Pancreas (tissue), 10 donors: ENCODE measurements at regions not wholly inside any gene's neighbourhood (a gene's known extent, or its start where the extent isn't known, plus 50 kb on each side); places are given as distances from the start of the nearest gene placed in this dataset.

Source experiments
- ATAC-seq, 4 donors: fragments of 200-7000 bp; cut with Tn5 transposase; one replicate each; pipeline versions ENCODE4 v1.8.0 to v1.9.1; 2020; ENCODE audit warnings: mild to moderate bottlenecking in 4 of 4, moderate library complexity in 4 of 4
- DNase-seq, 6 donors: peaks; one replicate each; pipeline ENCODE4 v3.0.0-alpha.2; 2020
- FAIRE-seq: peaks from 2 replicates; lab custom pipeline; 2012; peaks lifted over from hg19 to GRCh38; lab: Jason Lieb, UNC
- H3K27ac ChIP-seq, 4 donors: fragments of 200-600 bp; sonication (generic); 1 replicate in 3 of 4; 2 replicates in 1 of 4; pipeline versions ENCODE4 v1.5.0 to v1.8.0; 2020
- H3K27me3 ChIP-seq, 4 donors: fragments of 200-600 bp; one replicate each; pipeline ENCODE4 v1.8.0; 2021
- H3K36me3 ChIP-seq, 3 donors: fragments of 200-600 bp; sonication (generic) in 1 of 3; one replicate each; pipeline versions ENCODE4 v1.5.0 to v1.8.0; 2020 to 2021
- H3K4me1 ChIP-seq, 3 donors: fragments of 200-600 bp; one replicate each; pipeline ENCODE4 v1.8.0; 2021
- H3K4me3 ChIP-seq, 4 donors: fragments of 200-600 bp; sonication (generic) in 2 of 4; one replicate each; pipeline versions ENCODE4 v1.5.0 to v1.8.0; 2020 to 2021
- H3K9me3 ChIP-seq, 4 donors: fragments of 200-600 bp; one replicate each; pipeline ENCODE4 v1.8.0; 2021
- WGBS, 2 donors: extraction: QIAGEN DNeasy Blood & Tissue Kit; methylation state at CpG; one replicate each; pipeline ENCODE4 v1.1.7; 2013; 5-methylcytosine and 5-hydroxymethylcytosine counted together
- intact Hi-C, 3 donors: fragments of 100-400 bp; cut with DNase I; formaldehyde crosslinking; loops; one replicate each; pipeline versions ENCODE4 v1.11.1 to v1.14.2; 2022
- TF ChIP-seq, protein P1 (sequence below), 4 donors: fragments of 200-600 bp; sonication (generic) in 3 of 4; IDR thresholded peaks; one replicate each; pipeline versions ENCODE4 v1.5.0 to v1.8.0; 2021; ENCODE audit warnings: antibody characterized with exemption in 4 of 4
- donor health status: healthy with polysubstance abuse.
- donor health status: DM: no; HTN: no; CAD: no; lungs with moderate emphysema.
- donor health status: DM: no; HTN: no; CAD: no.
- donor health status: control.
- donor health status: control.
- donor health status: Bipolar disorder and iron deficiency.
- donor health status: DM: yes; HTN: yes; CAD: no.
- donor health status: DM: no; HTN: no; CAD: no.
- donor health status: DM: no; HTN: no; CAD: no.
- donor health status: DM: yes; HTN: yes; CAD: no.

DNA sequence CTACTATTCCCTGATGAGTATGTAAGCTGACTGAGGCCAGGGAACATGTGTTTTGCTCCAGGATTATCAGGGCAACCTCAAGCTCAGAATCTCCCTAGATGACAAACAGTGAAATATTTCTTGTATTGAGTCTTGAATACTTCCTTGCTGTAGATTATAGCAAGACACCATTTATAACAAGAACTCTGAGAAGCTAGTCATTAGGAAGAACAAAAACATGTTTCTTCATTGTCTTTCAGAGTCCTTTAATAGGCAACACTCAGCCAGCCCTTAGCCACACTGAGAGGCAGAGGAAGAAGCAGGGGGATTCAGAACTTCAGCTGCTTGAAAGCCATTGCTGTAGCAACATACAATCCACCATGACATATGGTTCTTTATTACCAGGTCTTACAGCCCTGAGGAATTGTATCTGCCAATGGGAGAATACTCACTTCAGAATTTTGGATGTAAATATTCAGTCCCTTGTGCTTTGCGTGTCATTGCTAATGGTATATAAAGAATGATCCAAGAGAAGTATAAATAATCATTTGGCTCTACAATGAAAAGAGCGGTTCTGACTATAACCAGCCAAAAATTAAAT, 117.5 kb upstream of the NCKAP5 start:
- Histone ChIP-seq H3K4me3 (no peak overlapping the region), H3K4me1 (no peaks in the 10 kb centered on the region), H3K36me3 (no peaks in the 10 kb centered on the region), H3K27me3 (no peaks in the 10 kb centered on the region), H3K27ac (no peak overlapping the region), H3K9me3 (no peaks in the 10 kb centered on the region)
- FAIRE-seq (no peak), DNase-seq (no peak), ATAC-seq (no peak)
- TF ChIP-seq, protein P1, sequence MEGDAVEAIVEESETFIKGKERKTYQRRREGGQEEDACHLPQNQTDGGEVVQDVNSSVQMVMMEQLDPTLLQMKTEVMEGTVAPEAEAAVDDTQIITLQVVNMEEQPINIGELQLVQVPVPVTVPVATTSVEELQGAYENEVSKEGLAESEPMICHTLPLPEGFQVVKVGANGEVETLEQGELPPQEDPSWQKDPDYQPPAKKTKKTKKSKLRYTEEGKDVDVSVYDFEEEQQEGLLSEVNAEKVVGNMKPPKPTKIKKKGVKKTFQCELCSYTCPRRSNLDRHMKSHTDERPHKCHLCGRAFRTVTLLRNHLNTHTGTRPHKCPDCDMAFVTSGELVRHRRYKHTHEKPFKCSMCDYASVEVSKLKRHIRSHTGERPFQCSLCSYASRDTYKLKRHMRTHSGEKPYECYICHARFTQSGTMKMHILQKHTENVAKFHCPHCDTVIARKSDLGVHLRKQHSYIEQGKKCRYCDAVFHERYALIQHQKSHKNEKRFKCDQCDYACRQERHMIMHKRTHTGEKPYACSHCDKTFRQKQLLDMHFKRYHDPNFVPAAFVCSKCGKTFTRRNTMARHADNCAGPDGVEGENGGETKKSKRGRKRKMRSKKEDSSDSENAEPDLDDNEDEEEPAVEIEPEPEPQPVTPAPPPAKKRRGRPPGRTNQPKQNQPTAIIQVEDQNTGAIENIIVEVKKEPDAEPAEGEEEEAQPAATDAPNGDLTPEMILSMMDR (IDR thresholded peaks at IDR 0.05): no peak
- intact Hi-C loops: no loop called here
- WGBS, 2 donors: 80 to 90% methylated on average over 2 of the region's 2 CpGs

DNA sequence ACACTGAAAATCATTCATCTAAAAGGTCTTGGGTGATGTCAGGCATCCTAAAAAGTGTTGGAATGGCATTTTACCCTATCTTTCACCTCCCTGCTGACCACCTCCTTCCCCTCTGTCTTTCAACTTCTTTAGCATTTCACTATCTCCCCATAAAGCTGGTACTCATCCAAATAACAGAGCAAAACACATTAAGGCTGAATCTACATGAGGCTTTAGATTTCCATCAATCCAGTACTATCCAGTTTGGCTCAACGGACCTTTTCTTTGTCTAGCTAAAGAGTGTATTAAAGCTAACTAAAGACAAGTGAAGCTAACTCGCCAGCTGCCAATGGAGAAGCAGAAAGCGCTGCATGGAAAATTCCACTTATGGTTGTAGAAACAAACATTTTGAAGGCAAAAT, 122.5 kb upstream of the NCKAP5 start:
- FAIRE-seq (no peak), ATAC-seq (no peak), DNase-seq (no peak)
- TF ChIP-seq, protein P1 (IDR thresholded peaks at IDR 0.05): no peak
- Histone ChIP-seq H3K27me3 (peaks cover 0 to 5% (median 2%) of the 10 kb centered on the region in 4 donors), H3K9me3 (no peaks in the 10 kb centered on the region), H3K4me1 (no peaks in the 10 kb centered on the region), H3K4me3 (no peak overlapping the region), H3K27ac (no peak overlapping the region), H3K36me3 (no peaks in the 10 kb centered on the region)
- intact Hi-C loops: no loop called here
- 65 to 66% methylated on average over 3 of the region's 3 CpGs for WGBS, 2 donors

DNA sequence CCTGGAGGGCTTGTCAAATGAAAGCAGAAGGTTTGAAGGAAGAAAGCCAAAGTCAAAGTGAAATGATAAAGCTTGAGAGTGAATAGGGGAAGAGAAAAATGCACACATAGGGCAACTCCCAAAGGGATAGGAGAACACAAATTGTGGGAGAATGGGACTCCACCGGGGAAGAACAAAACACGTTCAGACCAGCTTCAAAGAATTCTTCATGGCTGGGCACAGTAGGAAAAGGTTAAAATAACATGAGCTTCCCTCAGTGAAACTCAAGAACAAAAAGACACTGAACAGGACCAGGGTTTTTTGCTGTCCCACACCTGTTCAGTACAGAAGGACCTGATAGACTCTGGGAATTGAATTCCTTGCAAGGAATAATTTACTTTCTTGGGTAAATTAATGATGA, 123.1 kb upstream of the NCKAP5 start:
- intact Hi-C loops: no loop called here
- H3K4me1 ChIP-seq: no peaks in the 10 kb centered on the region
- no peak overlapping the region for H3K27ac ChIP-seq
- H3K4me3 ChIP-seq: no peak overlapping the region
- H3K9me3 ChIP-seq: no peaks in the 10 kb centered on the region
- no peak for FAIRE-seq
- TF ChIP-seq, protein P1 (IDR thresholded peaks at IDR 0.05): no peak
- H3K27me3 ChIP-seq: peaks cover 0 to 5% (median 2%) of the 10 kb centered on the region in 4 donors
- WGBS, 2 donors: 48 to 52% methylated on average over 2 of the region's 2 CpGs
- no peak for DNase-seq
- ATAC-seq: no peak
- H3K36me3 ChIP-seq: no peaks in the 10 kb centered on the region

DNA sequence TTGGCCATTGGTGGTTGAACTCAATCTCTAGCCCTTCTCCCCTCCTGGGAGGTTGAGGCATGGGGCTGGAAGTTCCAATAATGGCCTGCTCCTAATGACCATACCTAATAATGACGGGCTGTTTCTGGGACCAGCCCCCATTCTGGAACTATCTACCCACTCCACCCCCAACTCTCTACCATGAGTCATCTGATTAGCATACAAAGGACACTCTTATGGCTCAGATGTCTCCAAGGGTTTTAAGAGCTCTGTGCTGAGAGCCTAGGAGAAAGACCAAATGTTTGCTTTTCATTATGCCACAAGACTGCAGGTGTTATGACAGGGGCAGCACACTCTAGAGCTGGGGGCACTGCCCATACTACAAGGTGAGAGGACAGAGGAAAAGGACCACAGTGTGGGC, 137.0 kb upstream of the NCKAP5 start:
- TF ChIP-seq, protein P1 (IDR thresholded peaks at IDR 0.05): no peak
- no peaks in the 10 kb centered on the region for H3K4me1 ChIP-seq
- WGBS, 2 donors: 24 to 31% methylated on average over 1 of the region's 1 CpG
- H3K4me3 ChIP-seq: no peak overlapping the region
- no peak overlapping the region for H3K27ac ChIP-seq
- ATAC-seq (no peak), DNase-seq (no peak), FAIRE-seq (no peak)
- H3K9me3 ChIP-seq: no peaks in the 10 kb centered on the region
- H3K27me3 ChIP-seq: peaks cover 0 to 2% (median 0%) of the 10 kb centered on the region in 4 donors
- H3K36me3 ChIP-seq: no peaks in the 10 kb centered on the region
- intact Hi-C loops: no loop called here

DNA sequence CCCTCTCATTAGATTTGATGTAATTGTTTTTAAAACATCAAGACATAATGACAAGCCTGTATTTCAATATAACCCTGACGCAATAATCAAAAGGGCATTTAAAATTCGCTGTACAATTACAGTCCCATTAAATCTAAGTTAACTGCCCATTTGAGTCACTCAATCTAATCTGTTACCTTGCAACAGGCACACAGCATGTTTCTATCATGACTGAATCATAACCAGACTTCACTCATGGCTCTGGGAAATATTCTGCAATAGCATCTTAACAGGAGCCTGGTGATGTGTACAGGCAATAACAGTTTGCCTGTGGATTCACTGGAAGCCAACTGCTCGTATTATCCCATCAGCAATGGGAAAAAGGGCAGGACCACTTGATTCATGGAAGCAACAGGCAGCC, 142.3 kb upstream of the NCKAP5 start:
- no peak for FAIRE-seq
- no peaks in the 10 kb centered on the region for H3K36me3 ChIP-seq
- intact Hi-C loops: no loop called here
- no peak for ATAC-seq
- no peak overlapping the region for H3K27ac ChIP-seq
- DNase-seq: no peak
- H3K9me3 ChIP-seq: no peaks in the 10 kb centered on the region
- H3K4me3 ChIP-seq: no peak overlapping the region
- TF ChIP-seq, protein P1 (IDR thresholded peaks at IDR 0.05): no peak
- no peaks in the 10 kb centered on the region for H3K27me3 ChIP-seq
- no peaks in the 10 kb centered on the region for H3K4me1 ChIP-seq
- WGBS, 2 donors: 76 to 81% methylated on average over 3 of the region's 3 CpGs
